Mesenteric fat pad (tissue), 1 donor: ENCODE measurements at regions not wholly inside any gene's neighbourhood (a gene's known extent, or its start where the extent isn't known, plus 50 kb on each side); places are given as distances from the start of the nearest gene placed in this dataset.
A peak's percentile ranks its signal among the peaks of the same experiment; 100 is the strongest.
"Not testable (repeated sequence)": the region's sequence is repeated elsewhere in the genome, so short reads cannot be mapped to it uniquely, and the experiment has no call there.

Experiments used
- DNase-seq: peaks from one replicate; pipeline ENCODE4 v3.0.0-alpha.2; 2020; ENCODE audit warnings: low spot score
- donor health status: DM: yes; HTN: yes; CAD: no.

GRCh38 chr9:66046992-66047391, 310.0 kb downstream of the FOXD4L4 start:
- not testable (repeated sequence) for DNase-seq

GRCh38 chr9:66049721-66050120, 312.8 kb downstream of the FOXD4L4 start:
- not testable (repeated sequence) for DNase-seq

- not testable (repeated sequence) for DNase-seq
Measured at GRCh38 chr9:66054705-66055104, 317.8 kb downstream of the FOXD4L4 start.

GRCh38 chr9:66060681-66061080, 323.7 kb downstream of the FOXD4L4 start:
- not testable (repeated sequence) for DNase-seq

- DNase-seq: not testable (repeated sequence)
Measured at GRCh38 chr9:66063822-66064221, 326.9 kb downstream of the FOXD4L4 start.

GRCh38 chr9:66065735-66066134, 328.8 kb downstream of the FOXD4L4 start:
- peak; percentile 89 for DNase-seq

GRCh38 chr9:66067231-66067630, 330.3 kb downstream of the FOXD4L4 start:
- peak; percentile 87 for DNase-seq

GRCh38 chr9:66068451-66068989, 331.6 kb downstream of the FOXD4L4 start:
- not testable (repeated sequence) for DNase-seq

GRCh38 chr9:66069025-66069424, 332.1 kb downstream of the FOXD4L4 start:
- peak; percentile 84 for DNase-seq

- DNase-seq: not testable (repeated sequence)
Measured at GRCh38 chr9:66073111-66073510, 336.2 kb downstream of the FOXD4L4 start.

GRCh38 chr9:66082811-66083210, 345.9 kb downstream of the FOXD4L4 start:
- not testable (repeated sequence) for DNase-seq
